ENCODE measurements at regions not wholly inside any gene's neighbourhood (a gene's known extent, or its start where the extent isn't known, plus 50 kb on each side); places are given as distances from the start of the nearest gene placed in this dataset.
A peak's percentile ranks its signal among the peaks of the same experiment; 100 is the strongest.

DNA sequence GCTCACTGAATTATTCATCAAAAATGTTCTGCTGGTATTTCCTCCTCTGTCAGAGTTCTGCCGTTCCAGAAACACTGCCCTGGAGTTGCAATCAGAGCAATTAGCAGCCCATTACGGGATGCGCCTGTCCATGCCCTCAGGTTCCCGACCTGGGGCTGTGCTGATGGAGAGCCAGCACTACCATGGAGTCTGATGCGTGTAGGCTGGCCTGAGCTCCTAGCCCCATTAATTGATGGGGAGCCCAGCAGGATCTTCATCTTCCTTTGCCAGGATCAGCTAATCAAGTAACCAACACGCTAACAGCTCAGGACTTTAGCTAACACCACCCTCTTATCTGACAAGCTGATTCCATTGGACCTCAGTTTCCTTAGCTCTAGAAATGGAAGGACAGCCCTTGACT is 164.2 kb downstream of the ABHD5 start:
- Mint-ChIP-seq H3K4me1 (peaks cover 0 to 2% of the 10 kb centered on the region in 2 donors), H3K4me3 (no peak overlapping the region), H3K36me3 (no peaks in the 10 kb centered on the region), H3K27me3 (peaks cover 47 to 57% of the 10 kb centered on the region in 2 donors), H3K27ac (no peak overlapping the region), H3K9me3 (peaks cover 0 to 1% of the 10 kb centered on the region in 2 donors)
- DNase-seq: no peak
- no peak for ATAC-seq (replicated peaks)

- no peaks in the 10 kb centered on the region for H3K36me3 Mint-ChIP-seq
- H3K9me3 Mint-ChIP-seq: no peaks in the 10 kb centered on the region
- peaks cover 0 to 2% of the 10 kb centered on the region in 2 donors for H3K4me1 Mint-ChIP-seq
- H3K27me3 Mint-ChIP-seq: peaks cover 50 to 57% of the 10 kb centered on the region in 2 donors
- no peak overlapping the region for H3K4me3 Mint-ChIP-seq
- DNase-seq (peak; percentile 32), ATAC-seq (replicated peaks) (peak; percentile 84 to 89)
- H3K27ac Mint-ChIP-seq: no peak overlapping the region
Observed at GRCh38 chr3:43855674-43856299, 165.0 kb downstream of the ABHD5 start.

GRCh38 chr3:43856351-43856750 is 165.6 kb downstream of the ABHD5 start:
- no peak for ATAC-seq (replicated peaks)
- H3K9me3 Mint-ChIP-seq: no peaks in the 10 kb centered on the region
- no peak for DNase-seq
- no peak overlapping the region for H3K27ac Mint-ChIP-seq
- H3K4me1 Mint-ChIP-seq: peaks cover 0 to 2% of the 10 kb centered on the region in 2 donors
- no peak overlapping the region for H3K4me3 Mint-ChIP-seq
- H3K36me3 Mint-ChIP-seq: no peaks in the 10 kb centered on the region
- peaks cover 54 to 61% of the 10 kb centered on the region in 2 donors for H3K27me3 Mint-ChIP-seq

GRCh38 chr3:43856761-43857160 is 166.0 kb downstream of the ABHD5 start:
- no peaks in the 10 kb centered on the region for H3K9me3 Mint-ChIP-seq
- peaks cover 0 to 2% of the 10 kb centered on the region in 2 donors for H3K4me1 Mint-ChIP-seq
- H3K27ac Mint-ChIP-seq: no peak overlapping the region
- ATAC-seq (replicated peaks) (no peak), DNase-seq (no peak)
- H3K4me3 Mint-ChIP-seq: no peak overlapping the region
- H3K27me3 Mint-ChIP-seq: peaks cover 54 to 65% of the 10 kb centered on the region in 2 donors
- no peaks in the 10 kb centered on the region for H3K36me3 Mint-ChIP-seq

- Mint-ChIP-seq H3K36me3 (no peaks in the 10 kb centered on the region), H3K27me3 (peaks cover 56 to 69% of the 10 kb centered on the region in 2 donors), H3K27ac (no peak overlapping the region), H3K4me1 (peaks cover 0 to 2% of the 10 kb centered on the region in 2 donors), H3K4me3 (no peak overlapping the region), H3K9me3 (no peaks in the 10 kb centered on the region)
- no peak for DNase-seq
- ATAC-seq (replicated peaks): no peak
Observed at GRCh38 chr3:43857361-43858293, 166.9 kb downstream of the ABHD5 start.

DNA sequence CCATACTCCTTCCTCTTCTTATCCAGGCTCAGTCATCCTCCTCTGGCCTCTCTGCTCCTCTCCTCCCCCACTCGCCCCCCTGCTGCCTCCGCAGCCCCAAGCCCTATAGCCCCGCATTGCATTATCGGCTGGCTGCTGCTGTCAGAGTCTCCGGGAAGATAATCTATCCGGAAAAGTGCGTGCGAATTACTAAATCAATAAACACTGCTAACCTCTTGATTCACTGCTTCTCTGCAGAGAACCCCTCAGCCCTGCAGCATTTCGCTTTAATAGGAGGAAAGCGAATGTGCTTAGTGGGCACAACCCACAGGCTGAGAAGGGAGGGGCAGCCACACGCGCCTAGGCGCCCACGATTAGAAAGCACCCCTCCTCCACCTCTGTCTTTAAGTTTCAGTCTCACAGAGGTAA is 167.6 kb downstream of the ABHD5 start:
- no peak for DNase-seq
- H3K27me3 Mint-ChIP-seq: peaks cover 59 to 73% of the 10 kb centered on the region in 2 donors

DNA sequence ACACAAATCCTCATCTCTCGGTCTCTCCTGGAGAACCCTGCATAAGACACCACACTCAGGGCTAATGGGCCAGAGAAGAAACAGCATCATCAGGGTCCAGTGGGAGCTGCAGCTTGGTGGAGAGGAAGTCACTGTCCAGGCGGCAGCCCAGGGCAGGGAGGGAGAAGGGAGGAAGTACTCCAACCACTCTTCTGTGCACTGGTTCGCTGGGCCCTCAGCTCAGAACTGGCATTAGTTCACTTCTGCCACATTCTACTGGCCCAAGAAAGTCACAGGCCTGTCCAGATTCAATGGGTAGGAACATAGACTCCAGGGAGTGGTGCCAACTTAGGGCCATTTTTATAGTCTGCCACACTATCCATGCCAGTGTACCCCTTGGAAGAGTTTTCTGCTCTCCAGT is 169.0 kb downstream of the ABHD5 start:
- Mint-ChIP-seq H3K9me3 (no peaks in the 10 kb centered on the region), H3K36me3 (no peaks in the 10 kb centered on the region), H3K4me3 (no peak overlapping the region), H3K27me3 (peaks cover 53 to 69% of the 10 kb centered on the region in 2 donors), H3K4me1 (peaks cover 0 to 1% of the 10 kb centered on the region in 2 donors), H3K27ac (no peak overlapping the region)
- no peak for DNase-seq
- no peak for ATAC-seq (replicated peaks)

More for the DNA sequence above, 167.6 kb downstream of the ABHD5 start:
- no peak overlapping the region for H3K4me3 Mint-ChIP-seq
- H3K36me3 Mint-ChIP-seq: no peaks in the 10 kb centered on the region
- ATAC-seq (replicated peaks): no peak
- no peaks in the 10 kb centered on the region for H3K9me3 Mint-ChIP-seq
- no peak overlapping the region for H3K27ac Mint-ChIP-seq
- H3K4me1 Mint-ChIP-seq: peaks cover 0 to 2% of the 10 kb centered on the region in 2 donors

DNA sequence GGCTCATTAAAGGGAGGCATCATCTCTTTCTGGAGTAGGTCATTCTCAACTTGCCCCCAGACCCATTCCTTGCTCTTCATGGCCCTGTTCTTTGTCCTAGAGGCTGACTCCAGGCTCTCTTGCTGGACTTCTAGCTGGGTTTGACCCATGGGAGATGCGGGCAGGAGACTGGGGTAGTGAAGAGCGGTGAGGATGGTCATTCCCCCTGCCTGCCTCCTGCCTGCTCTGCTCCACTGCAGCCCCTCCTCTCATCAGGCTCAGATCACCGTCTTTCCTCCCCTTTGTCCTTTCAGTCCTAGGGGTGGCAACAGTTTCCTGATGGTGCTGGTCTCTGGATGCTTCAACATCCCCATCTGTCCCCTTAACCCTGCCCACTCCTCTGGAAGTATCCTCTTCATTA is 170.9 kb downstream of the ABHD5 start:
- H3K36me3 Mint-ChIP-seq: no peaks in the 10 kb centered on the region
- no peak overlapping the region for H3K27ac Mint-ChIP-seq
- H3K27me3 Mint-ChIP-seq: peaks cover 43 to 57% of the 10 kb centered on the region in 2 donors
- DNase-seq (no peak), ATAC-seq (replicated peaks) (no peak)
- H3K4me1 Mint-ChIP-seq: no peaks in the 10 kb centered on the region
- H3K4me3 Mint-ChIP-seq: no peak overlapping the region
- H3K9me3 Mint-ChIP-seq: no peaks in the 10 kb centered on the region

- H3K36me3 Mint-ChIP-seq: no peaks in the 10 kb centered on the region
- peaks cover 36 to 49% of the 10 kb centered on the region in 2 donors for H3K27me3 Mint-ChIP-seq
- ATAC-seq (replicated peaks): no peak
- no peak overlapping the region for H3K27ac Mint-ChIP-seq
- H3K4me1 Mint-ChIP-seq: no peaks in the 10 kb centered on the region
- H3K9me3 Mint-ChIP-seq: no peaks in the 10 kb centered on the region
- no peak overlapping the region for H3K4me3 Mint-ChIP-seq
- no peak for DNase-seq
Observed at GRCh38 chr3:43862470-43862869, 171.7 kb downstream of the ABHD5 start.

DNA sequence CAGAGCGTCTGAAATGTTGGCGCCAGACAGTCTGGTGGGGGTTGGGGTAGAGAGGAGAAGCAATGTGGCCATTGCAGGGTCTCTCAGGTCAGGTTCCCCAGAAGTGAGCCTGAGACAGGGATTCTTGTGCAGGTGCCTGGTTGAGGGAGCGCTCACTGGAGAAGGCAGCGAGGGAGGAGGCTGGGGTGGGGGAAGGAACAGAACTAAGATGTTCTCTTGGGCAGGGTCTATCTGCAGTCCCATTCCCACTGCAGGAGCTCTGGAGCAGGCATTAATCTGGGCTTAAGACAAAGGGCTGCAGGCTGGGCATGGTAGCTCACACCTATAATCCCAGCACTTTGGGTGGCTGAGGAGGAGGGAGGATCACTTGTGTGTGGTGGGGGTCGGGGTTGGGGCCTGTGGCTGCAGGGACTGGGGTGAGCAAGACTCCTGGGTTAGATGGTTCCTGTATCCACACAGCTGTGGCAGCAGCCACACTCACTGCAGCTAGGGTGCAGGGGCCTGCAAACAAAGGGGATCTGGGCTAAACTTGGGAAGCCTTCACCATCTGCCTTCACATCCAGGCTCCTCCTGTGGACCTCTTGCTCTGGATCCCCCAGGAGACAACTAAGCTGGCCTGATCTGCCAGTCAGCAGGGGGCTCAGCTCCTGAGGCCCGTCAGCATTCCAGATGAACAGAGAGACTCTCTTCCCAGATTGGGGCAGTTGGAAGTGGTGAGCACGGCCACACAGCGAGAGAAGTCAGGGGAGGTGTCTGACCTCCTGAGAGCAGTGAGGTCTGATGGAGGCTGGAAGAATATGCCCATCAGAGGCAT is 172.5 kb downstream of the ABHD5 start:
- Mint-ChIP-seq H3K9me3 (no peaks in the 10 kb centered on the region), H3K4me3 (no peak overlapping the region), H3K4me1 (no peaks in the 10 kb centered on the region), H3K27me3 (peaks cover 29 to 43% of the 10 kb centered on the region in 2 donors), H3K27ac (no peak overlapping the region), H3K36me3 (no peaks in the 10 kb centered on the region)
- ATAC-seq (replicated peaks) (no peak), DNase-seq (no peak)

GRCh38 chr3:43863966-43864933 is 173.5 kb downstream of the ABHD5 start:
- ATAC-seq (replicated peaks) (no peak), DNase-seq (no peak)
- Mint-ChIP-seq H3K9me3 (no peaks in the 10 kb centered on the region), H3K4me3 (no peak overlapping the region), H3K4me1 (no peaks in the 10 kb centered on the region), H3K36me3 (no peaks in the 10 kb centered on the region), H3K27ac (no peak overlapping the region), H3K27me3 (peaks cover 33 to 43% of the 10 kb centered on the region in 2 donors)

GRCh38 chr3:43865351-43865750 is 174.6 kb downstream of the ABHD5 start:
- Mint-ChIP-seq H3K36me3 (no peaks in the 10 kb centered on the region), H3K4me1 (no peaks in the 10 kb centered on the region), H3K4me3 (no peak overlapping the region), H3K27me3 (peaks cover 42 to 54% of the 10 kb centered on the region in 2 donors), H3K27ac (no peak overlapping the region), H3K9me3 (no peaks in the 10 kb centered on the region)
- no peak for ATAC-seq (replicated peaks)
- DNase-seq: no peak

DNA sequence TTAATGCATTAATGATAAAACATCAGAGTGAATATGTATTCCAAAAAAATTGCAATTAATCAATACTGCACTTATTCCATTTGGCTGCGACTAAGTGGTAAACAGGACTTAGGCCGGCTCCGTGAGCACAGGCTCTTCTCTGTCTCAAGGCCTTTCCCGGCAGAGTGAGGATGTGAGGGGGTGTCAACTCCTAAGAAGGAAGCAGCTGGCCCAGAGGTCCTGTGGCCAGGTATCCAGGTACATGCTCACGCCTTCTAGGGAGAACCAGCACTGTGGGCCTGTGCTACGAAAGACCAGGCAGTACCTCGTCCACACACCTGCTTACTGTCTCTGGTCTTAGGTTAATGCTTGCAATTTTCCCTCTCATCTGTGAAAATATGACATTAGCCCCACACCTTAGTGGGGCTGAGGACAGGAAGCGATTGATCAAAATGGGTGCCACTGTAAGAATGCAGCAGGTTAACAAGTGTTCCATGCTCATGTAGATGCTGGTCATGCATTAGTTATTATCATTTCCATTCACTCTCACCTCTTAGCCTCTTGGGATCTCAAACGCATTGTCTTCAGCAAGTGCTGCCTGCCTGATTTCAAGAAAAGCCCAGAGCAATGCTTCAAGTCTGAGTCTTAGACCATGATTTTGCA is 175.3 kb downstream of the ABHD5 start:
- no peaks in the 10 kb centered on the region for H3K9me3 Mint-ChIP-seq
- ATAC-seq (replicated peaks) (no peak), DNase-seq (no peak)
- no peak overlapping the region for H3K27ac Mint-ChIP-seq
- no peak overlapping the region for H3K4me3 Mint-ChIP-seq
- H3K36me3 Mint-ChIP-seq: no peaks in the 10 kb centered on the region
- no peaks in the 10 kb centered on the region for H3K4me1 Mint-ChIP-seq
- H3K27me3 Mint-ChIP-seq: peaks cover 41 to 58% of the 10 kb centered on the region in 2 donors

Measured in stimulated activated naive B cell treated with anti-CD40 and anti-IgM and Interleukin-4, amounts not matched to agents 10 μg/mL and 1 μg/mL and 100 μg/mL, for 72 hours (primary cell).